Keratinocyte (primary cell): ENCODE measurements at regions not wholly inside any gene's neighbourhood (a gene's known extent, or its start where the extent isn't known, plus 50 kb on each side); places are given as distances from the start of the nearest gene placed in this dataset.

Experiments
- DNase-seq: peaks from one replicate; pipeline ENCODE4 v3.0.0-alpha.2; 2011; ENCODE audit warnings: low read depth, missing footprints, low spot score
- FAIRE-seq: peaks from 2 replicates; lab custom pipeline; 2011; peaks lifted over from hg19 to GRCh38; lab: Jason Lieb, UNC
- H2AFZ ChIP-seq: 2 replicates; pipeline ENCODE4 v1.6.0; 2012; ENCODE audit warnings: low read length, control low read depth, inconsistent platforms; ENCODE audit not compliant: control insufficient read depth
- H3K27ac ChIP-seq: 2 replicates; pipeline ENCODE4 v1.5.1; 2011; ENCODE audit warnings: low read length; ENCODE audit not compliant: control insufficient read depth, insufficient read depth
- H3K27me3 ChIP-seq: 3 replicates; pipeline ENCODE4 v1.6.0; 2011; ENCODE audit warnings: low read length; ENCODE audit not compliant: control insufficient read depth, insufficient read depth; ENCODE audit errors: extremely low read depth
- H3K36me3 ChIP-seq, 2 experiments: 2 replicates in 1 of 2; 3 replicates in 1 of 2; pipeline ENCODE4 v1.5.1; 2011; ENCODE audit warnings: low read length in 2 of 2, mild to moderate bottlenecking in 1 of 2; ENCODE audit not compliant: control insufficient read depth in 2 of 2, insufficient read depth in 2 of 2; ENCODE audit errors: extremely low read depth in 1 of 2
- H3K4me1 ChIP-seq: 3 replicates; pipeline ENCODE4 v1.5.1; 2011; ENCODE audit warnings: low read length; ENCODE audit not compliant: control insufficient read depth, insufficient read depth; ENCODE audit errors: extremely low read depth
- H3K4me2 ChIP-seq: 3 replicates; pipeline ENCODE4 v1.6.0; 2011; ENCODE audit warnings: low read depth, low read length; ENCODE audit not compliant: control insufficient read depth, insufficient read depth; ENCODE audit errors: extremely low read depth
- H3K4me3 ChIP-seq, 3 experiments: fragments of 200-600 bp in 1 of 3; sonication (generic) in 1 of 3; 2 replicates in 2 of 3; 3 replicates in 1 of 3; pipeline ENCODE4 v1.5.1; 2011 to 2016; ENCODE audit warnings: low read length in 3 of 3, mild to moderate bottlenecking in 3 of 3, control low read depth in 2 of 3, inconsistent platforms in 1 of 3, low read depth in 1 of 3, mixed read lengths in 1 of 3, mixed run types in 1 of 3, moderate library complexity in 1 of 3; ENCODE audit not compliant: control insufficient read depth in 2 of 3, insufficient read depth in 2 of 3; ENCODE audit errors: extremely low read depth in 1 of 3
- H3K79me2 ChIP-seq: 2 replicates; pipeline ENCODE4 v1.6.0; 2012; ENCODE audit warnings: low read length; ENCODE audit not compliant: control insufficient read depth, insufficient read depth
- H3K9ac ChIP-seq: 3 replicates; pipeline ENCODE4 v1.6.0; 2011; ENCODE audit warnings: low read length; ENCODE audit not compliant: control insufficient read depth, insufficient read depth; ENCODE audit errors: extremely low read depth
- H3K9me1 ChIP-seq: 3 replicates; pipeline ENCODE4 v1.6.0; 2011; ENCODE audit warnings: low read length; ENCODE audit not compliant: control insufficient read depth, insufficient read depth; ENCODE audit errors: extremely low read depth
- H3K9me3 ChIP-seq: 2 replicates; pipeline ENCODE4 v1.5.1; 2012; ENCODE audit warnings: low read depth, low read length; ENCODE audit not compliant: control insufficient read depth
- H4K20me1 ChIP-seq: 3 replicates; pipeline ENCODE4 v1.6.0; 2011; ENCODE audit warnings: low read length; ENCODE audit not compliant: control insufficient read depth, insufficient read depth; ENCODE audit errors: extremely low read depth
- EZH2 ChIP-seq: IDR thresholded peaks from one replicate; pipeline ENCODE4 v1.6.1; 2012; ENCODE audit warnings: inconsistent platforms, mild to moderate bottlenecking, low read length, moderate library complexity
- dilution Hi-C: fragments of 300-500 bp; cut with MboI; formaldehyde crosslinking; loops from one replicate; pipeline ENCODE4 v1.7.0; 2020; ENCODE audit warnings: low sequenced_read_pairs; ENCODE audit not compliant: extremely low pct_ligation_motif_present
- TF ChIP-seq, protein P1 (sequence below), 3 experiments: IDR thresholded peaks in 1 of 3; conservative IDR thresholded peaks in 1 of 3; optimal IDR thresholded peaks in 1 of 3; 2 replicates in 2 of 3; 3 replicates in 1 of 3; pipeline versions ENCODE3 to v1.5.1; 2011; ENCODE audit warnings: low read length in 3 of 3, mild to moderate bottlenecking in 3 of 3, moderate library complexity in 2 of 3, control low read depth in 1 of 3, inconsistent platforms in 1 of 3; ENCODE audit not compliant: insufficient read depth in 2 of 3; ENCODE audit errors: extremely low read depth in 1 of 3

DNA sequence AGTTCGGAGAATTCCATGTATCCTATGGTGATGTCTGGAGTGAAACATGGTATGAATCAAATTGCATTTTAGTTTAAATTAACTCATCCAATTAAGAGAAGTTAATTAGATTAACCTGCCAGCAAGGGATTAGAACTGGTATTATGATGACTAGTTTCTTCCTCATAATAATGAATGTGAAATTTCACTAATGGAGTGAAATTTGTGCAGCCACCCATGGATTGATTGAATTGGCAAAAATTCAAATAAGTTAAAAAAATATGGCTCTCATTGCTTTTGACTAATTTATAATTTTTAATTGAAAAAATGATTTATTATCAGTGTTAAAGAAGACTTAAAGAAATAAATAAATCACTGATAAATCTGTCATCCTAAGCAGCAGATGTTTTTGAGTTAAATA lies 232.0 kb downstream of the KCNRG start:
- Histone ChIP-seq H4K20me1 (peaks cover 3% of the 10 kb centered on the region), H3K36me3 (no peaks in the 10 kb centered on the region), H3K9me3 (no peaks in the 10 kb centered on the region), H3K4me1 (peaks cover 5% of the 10 kb centered on the region), H3K27ac (no peak overlapping the region), H3K27me3 (peaks cover 6% of the 10 kb centered on the region), H2AFZ (no peak overlapping the region), H3K79me2 (no peaks in the 10 kb centered on the region), H3K9me1 (peaks cover 5% of the 10 kb centered on the region), H3K4me3 (no peak overlapping the region), H3K4me2 (no peak overlapping the region), H3K9ac (no peak overlapping the region)
- FAIRE-seq (no peak), DNase-seq (no peak)
- dilution Hi-C loops: no loop called here
- TF ChIP-seq, protein P1, sequence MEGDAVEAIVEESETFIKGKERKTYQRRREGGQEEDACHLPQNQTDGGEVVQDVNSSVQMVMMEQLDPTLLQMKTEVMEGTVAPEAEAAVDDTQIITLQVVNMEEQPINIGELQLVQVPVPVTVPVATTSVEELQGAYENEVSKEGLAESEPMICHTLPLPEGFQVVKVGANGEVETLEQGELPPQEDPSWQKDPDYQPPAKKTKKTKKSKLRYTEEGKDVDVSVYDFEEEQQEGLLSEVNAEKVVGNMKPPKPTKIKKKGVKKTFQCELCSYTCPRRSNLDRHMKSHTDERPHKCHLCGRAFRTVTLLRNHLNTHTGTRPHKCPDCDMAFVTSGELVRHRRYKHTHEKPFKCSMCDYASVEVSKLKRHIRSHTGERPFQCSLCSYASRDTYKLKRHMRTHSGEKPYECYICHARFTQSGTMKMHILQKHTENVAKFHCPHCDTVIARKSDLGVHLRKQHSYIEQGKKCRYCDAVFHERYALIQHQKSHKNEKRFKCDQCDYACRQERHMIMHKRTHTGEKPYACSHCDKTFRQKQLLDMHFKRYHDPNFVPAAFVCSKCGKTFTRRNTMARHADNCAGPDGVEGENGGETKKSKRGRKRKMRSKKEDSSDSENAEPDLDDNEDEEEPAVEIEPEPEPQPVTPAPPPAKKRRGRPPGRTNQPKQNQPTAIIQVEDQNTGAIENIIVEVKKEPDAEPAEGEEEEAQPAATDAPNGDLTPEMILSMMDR (optimal IDR thresholded peaks at IDR 0.05 in 1 of 3, IDR thresholded peaks at IDR 0.05 in 1 of 3, conservative IDR thresholded peaks at IDR 0.05 in 1 of 3; ENCODE audit: extremely low read depth in 1 of 3, insufficient read depth in 2 of 3, low read length in 3 of 3): no peak
- no peak for TF ChIP-seq EZH2

DNA sequence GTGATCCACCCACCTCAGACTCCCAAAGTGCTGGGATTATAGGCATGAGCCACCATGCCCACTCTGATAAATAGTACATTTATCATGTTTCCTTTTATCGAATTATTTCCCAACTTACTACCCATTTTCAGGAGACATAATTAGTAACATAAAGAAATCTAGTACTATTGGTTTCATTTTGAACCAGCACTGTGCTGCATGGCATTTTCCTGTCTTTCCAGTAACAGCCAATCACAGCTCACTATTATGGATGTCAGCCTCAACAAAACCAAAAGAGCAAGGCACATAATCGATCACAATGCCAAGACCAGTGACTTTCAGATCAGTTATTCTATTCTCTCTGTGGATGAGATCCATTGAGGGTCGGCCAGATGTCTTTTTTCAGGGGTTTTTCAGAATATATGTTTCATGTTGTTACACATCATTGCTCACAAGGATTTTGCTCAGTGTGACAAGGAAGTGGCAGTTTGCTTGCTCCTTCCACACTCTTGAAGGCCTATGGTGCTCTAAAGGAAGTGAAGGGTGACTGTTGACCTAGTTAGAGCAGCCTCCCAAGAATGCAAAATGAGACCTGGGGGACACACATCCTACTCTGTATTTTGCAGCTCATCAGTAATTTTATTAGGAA lies 233.4 kb downstream of the KCNRG start:
- no peaks in the 10 kb centered on the region for H3K79me2 ChIP-seq
- dilution Hi-C loops: no loop called here
- H3K9ac ChIP-seq: no peak overlapping the region
- no peaks in the 10 kb centered on the region for H3K36me3 ChIP-seq
- peaks cover 3% of the 10 kb centered on the region for H4K20me1 ChIP-seq
- H3K27me3 ChIP-seq: peaks cover 6% of the 10 kb centered on the region
- no peaks in the 10 kb centered on the region for H3K9me3 ChIP-seq
- no peak overlapping the region for H3K4me3 ChIP-seq
- DNase-seq (no peak), FAIRE-seq (no peak)
- H3K4me2 ChIP-seq: no peak overlapping the region
- peaks cover 5% of the 10 kb centered on the region for H3K4me1 ChIP-seq
- no peak overlapping the region for H2AFZ ChIP-seq
- peaks cover 5% of the 10 kb centered on the region for H3K9me1 ChIP-seq
- TF ChIP-seq, protein P1 (optimal IDR thresholded peaks at IDR 0.05 in 1 of 3, IDR thresholded peaks at IDR 0.05 in 1 of 3, conservative IDR thresholded peaks at IDR 0.05 in 1 of 3; ENCODE audit: extremely low read depth in 1 of 3, insufficient read depth in 2 of 3, low read length in 3 of 3): no peak
- no peak for TF ChIP-seq EZH2
- no peak overlapping the region for H3K27ac ChIP-seq
